ENCODE measurements at regions not wholly inside any gene's neighbourhood (a gene's known extent, or its start where the extent isn't known, plus 50 kb on each side); places are given as distances from the start of the nearest gene placed in this dataset.

GRCh38 chr7:45404622-45405021 is 169.5 kb upstream of the ADCY1 start:
- H3F3A ChIP-seq (ENCODE audit: insufficient read depth, low read length, poor library complexity, severe bottlenecking) = no peaks in the 10 kb centered on the region
- no peak overlapping the region for H3K4me3 ChIP-seq (ENCODE audit: low read length)
- H3K9ac ChIP-seq (ENCODE audit: low read length) = no peak overlapping the region
- H4K20me1 ChIP-seq (ENCODE audit: insufficient read depth) = no peaks in the 10 kb centered on the region
- H3K9me3 ChIP-seq (ENCODE audit: low read length) = no peaks in the 10 kb centered on the region
- no peak overlapping the region for H3K27ac ChIP-seq (ENCODE audit: low read length)
- no peaks in the 10 kb centered on the region for H3K36me3 ChIP-seq (ENCODE audit: insufficient read depth, low read length)
- no peak overlapping the region for H3K4me2 ChIP-seq (ENCODE audit: low read length)
- no peaks in the 10 kb centered on the region for H3K9me2 ChIP-seq (ENCODE audit: insufficient read depth, low read length)
- no peak for TF ChIP-seq MXI1 (conservative IDR thresholded peaks at IDR 0.05; ENCODE audit: poor library complexity, severe bottlenecking)
- TF ChIP-seq, protein P1, sequence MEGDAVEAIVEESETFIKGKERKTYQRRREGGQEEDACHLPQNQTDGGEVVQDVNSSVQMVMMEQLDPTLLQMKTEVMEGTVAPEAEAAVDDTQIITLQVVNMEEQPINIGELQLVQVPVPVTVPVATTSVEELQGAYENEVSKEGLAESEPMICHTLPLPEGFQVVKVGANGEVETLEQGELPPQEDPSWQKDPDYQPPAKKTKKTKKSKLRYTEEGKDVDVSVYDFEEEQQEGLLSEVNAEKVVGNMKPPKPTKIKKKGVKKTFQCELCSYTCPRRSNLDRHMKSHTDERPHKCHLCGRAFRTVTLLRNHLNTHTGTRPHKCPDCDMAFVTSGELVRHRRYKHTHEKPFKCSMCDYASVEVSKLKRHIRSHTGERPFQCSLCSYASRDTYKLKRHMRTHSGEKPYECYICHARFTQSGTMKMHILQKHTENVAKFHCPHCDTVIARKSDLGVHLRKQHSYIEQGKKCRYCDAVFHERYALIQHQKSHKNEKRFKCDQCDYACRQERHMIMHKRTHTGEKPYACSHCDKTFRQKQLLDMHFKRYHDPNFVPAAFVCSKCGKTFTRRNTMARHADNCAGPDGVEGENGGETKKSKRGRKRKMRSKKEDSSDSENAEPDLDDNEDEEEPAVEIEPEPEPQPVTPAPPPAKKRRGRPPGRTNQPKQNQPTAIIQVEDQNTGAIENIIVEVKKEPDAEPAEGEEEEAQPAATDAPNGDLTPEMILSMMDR (IDR thresholded peaks at IDR 0.05; ENCODE audit: poor library complexity, severe bottlenecking) = no peak
- TF ChIP-seq SMC3 (conservative IDR thresholded peaks at IDR 0.05; ENCODE audit: poor library complexity) = no peak
- no peak overlapping the region for H2AFZ ChIP-seq (ENCODE audit: low read depth, low read length)
- no peaks in the 10 kb centered on the region for H3K79me2 ChIP-seq (replicated peaks; ENCODE audit: insufficient read depth, low read length)
- no peaks in the 10 kb centered on the region for H3K27me3 ChIP-seq (ENCODE audit: insufficient read depth, low read depth, low read length)

DNA sequence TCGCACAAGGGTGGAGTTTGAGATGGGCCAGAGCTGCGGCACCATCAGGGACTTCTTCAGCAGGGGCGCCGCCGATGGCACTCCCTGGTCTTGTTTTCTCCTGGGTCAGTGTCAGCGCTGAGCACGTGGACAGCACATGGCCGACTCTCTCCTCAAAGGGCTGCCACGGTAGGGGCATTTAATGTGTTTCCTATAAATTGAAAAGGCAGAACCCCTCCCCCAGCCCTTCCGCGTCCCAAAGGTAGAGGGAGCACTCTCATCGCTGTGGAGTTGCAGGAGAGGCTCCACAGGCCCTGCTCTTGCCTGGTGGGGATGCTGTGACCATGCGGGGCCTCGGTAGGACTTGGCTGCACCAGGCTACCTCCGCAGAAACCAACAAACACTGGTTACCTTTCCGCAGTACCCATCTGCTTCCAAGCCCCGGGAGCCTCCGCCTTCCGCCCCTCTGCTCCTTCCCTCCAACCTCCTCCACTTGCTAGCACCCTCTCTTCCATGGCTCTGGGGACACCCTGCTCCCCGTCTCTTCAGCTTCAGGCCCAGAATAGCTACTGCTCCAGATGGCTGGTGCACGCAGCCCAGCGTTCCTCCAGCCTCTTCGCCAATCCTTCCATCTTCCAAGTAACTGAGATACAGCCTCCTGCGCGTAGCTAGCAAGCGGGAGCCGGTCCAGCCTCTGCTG is 166.3 kb upstream of the ADCY1 start:
- Histone ChIP-seq H3K27me3 (ENCODE audit: insufficient read depth, low read depth, low read length) (no peaks in the 10 kb centered on the region), H3K4me2 (ENCODE audit: low read length) (no peak overlapping the region), H4K20me1 (ENCODE audit: insufficient read depth) (no peaks in the 10 kb centered on the region), H3K27ac (ENCODE audit: low read length) (no peak overlapping the region), H3K4me3 (ENCODE audit: low read length) (no peak overlapping the region), H3K9me3 (ENCODE audit: low read length) (peaks cover 3% of the 10 kb centered on the region), H3F3A (ENCODE audit: insufficient read depth, low read length, poor library complexity, severe bottlenecking) (no peaks in the 10 kb centered on the region), H3K9ac (ENCODE audit: low read length) (no peak overlapping the region), H3K36me3 (ENCODE audit: insufficient read depth, low read length) (no peaks in the 10 kb centered on the region), H3K79me2 (replicated peaks; ENCODE audit: insufficient read depth, low read length) (no peaks in the 10 kb centered on the region), H2AFZ (ENCODE audit: low read depth, low read length) (no peak overlapping the region), H3K9me2 (ENCODE audit: insufficient read depth, low read length) (no peaks in the 10 kb centered on the region)
- TF ChIP-seq, protein P1 (IDR thresholded peaks at IDR 0.05; ENCODE audit: poor library complexity, severe bottlenecking) = no peak
- TF ChIP-seq RAD21 (conservative IDR thresholded peaks at IDR 0.05) = no peak

- no peak overlapping the region for H3K9ac ChIP-seq (ENCODE audit: low read length)
- H4K20me1 ChIP-seq (ENCODE audit: insufficient read depth) = no peaks in the 10 kb centered on the region
- H3K4me3 ChIP-seq (ENCODE audit: low read length) = no peak overlapping the region
- H3K27ac ChIP-seq (ENCODE audit: low read length) = no peak overlapping the region
- H3K9me2 ChIP-seq (ENCODE audit: insufficient read depth, low read length) = no peaks in the 10 kb centered on the region
- peaks cover 3% of the 10 kb centered on the region for H3K9me3 ChIP-seq (ENCODE audit: low read length)
- H3K27me3 ChIP-seq (ENCODE audit: insufficient read depth, low read depth, low read length) = no peaks in the 10 kb centered on the region
- H2AFZ ChIP-seq (ENCODE audit: low read depth, low read length) = no peak overlapping the region
- H3K4me2 ChIP-seq (ENCODE audit: low read length) = no peak overlapping the region
- H3K36me3 ChIP-seq (ENCODE audit: insufficient read depth, low read length) = no peaks in the 10 kb centered on the region
- no peaks in the 10 kb centered on the region for H3F3A ChIP-seq (ENCODE audit: insufficient read depth, low read length, poor library complexity, severe bottlenecking)
- no peaks in the 10 kb centered on the region for H3K79me2 ChIP-seq (replicated peaks; ENCODE audit: insufficient read depth, low read length)
- TF ChIP-seq POLR2AphosphoS5 (IDR thresholded peaks at IDR 0.05) (no peak), SMC3 (conservative IDR thresholded peaks at IDR 0.05; ENCODE audit: poor library complexity) (no peak), EP300 (conservative IDR thresholded peaks at IDR 0.05; ENCODE audit: poor library complexity, severe bottlenecking) (no peak), MXI1 (conservative IDR thresholded peaks at IDR 0.05; ENCODE audit: poor library complexity, severe bottlenecking) (no peak), RAD21 (conservative IDR thresholded peaks at IDR 0.05) (no peak), TAF1 (IDR thresholded peaks at IDR 0.05; ENCODE audit: low read depth) (no peak), EZH2 (IDR thresholded peaks at IDR 0.05; ENCODE audit: borderline replicate concordance, insufficient read depth, low read length, poor library complexity, severe bottlenecking) (no peak), REST (IDR thresholded peaks at IDR 0.05; ENCODE audit: borderline replicate concordance) (no peak)
- TF ChIP-seq, protein P1 (IDR thresholded peaks at IDR 0.05; ENCODE audit: poor library complexity, severe bottlenecking) = no peak
Observed at GRCh38 chr7:45408409-45408737, 165.8 kb upstream of the ADCY1 start.

All from neural cell (in vitro differentiated cells).